Superior temporal gyrus (tissue), 1 donor: ENCODE measurements at regions not wholly inside any gene's neighbourhood (a gene's known extent, or its start where the extent isn't known, plus 50 kb on each side); places are given as distances from the start of the nearest gene placed in this dataset.
A peak's percentile ranks its signal among the peaks of the same experiment; 100 is the strongest.

Experiments used
- DNase-seq: peaks from one replicate; pipeline ENCODE4 v3.0.0-alpha.2; 2016; ENCODE audit errors: extremely low spot score

- DNase-seq: no peak
Observed at GRCh38 chrX:20620306-20620705, 353.6 kb upstream of the RPS6KA3 start.

- DNase-seq: no peak
Observed at GRCh38 chrX:20609916-20610415, 343.3 kb upstream of the RPS6KA3 start.

DNA sequence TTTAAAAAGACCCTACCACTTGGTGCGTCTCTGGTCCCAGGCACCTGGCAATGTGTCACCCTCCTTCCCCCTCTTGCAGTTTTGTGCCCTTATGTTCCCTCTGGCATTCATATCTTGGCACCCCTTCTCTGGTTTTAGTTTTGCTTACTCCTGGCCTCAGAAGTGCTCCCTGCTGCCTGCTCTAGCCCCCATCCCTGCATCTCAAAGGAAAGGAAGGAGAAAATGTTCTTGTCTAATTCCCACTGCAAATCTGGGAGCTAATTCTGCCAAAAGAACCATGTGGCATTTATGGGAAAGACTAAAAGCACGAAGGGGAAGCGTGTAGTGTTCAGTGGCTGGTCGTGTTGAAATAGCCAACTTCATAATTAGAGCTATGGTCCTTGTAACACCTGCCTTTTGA lies 340.1 kb upstream of the RPS6KA3 start:
- no peak for DNase-seq

DNA sequence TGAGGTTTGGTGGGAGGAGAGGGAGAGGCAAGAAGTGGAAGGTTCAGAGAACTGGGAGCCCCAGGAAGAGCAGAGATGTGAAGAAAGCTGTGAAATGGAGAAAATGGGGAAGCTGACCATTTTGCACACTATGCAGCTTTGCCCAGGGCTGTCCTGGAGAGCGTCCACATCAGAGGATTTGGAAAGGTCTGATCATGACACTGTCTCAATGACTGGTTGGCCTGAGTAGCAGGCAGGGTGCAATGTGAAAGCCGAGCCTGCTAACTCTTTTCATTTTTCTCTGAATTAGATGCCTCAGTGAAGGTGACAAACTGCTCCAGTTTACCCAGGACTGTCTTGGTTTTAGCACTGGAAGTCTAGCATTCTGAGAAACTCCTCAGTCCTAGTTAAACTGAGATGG lies 330.1 kb upstream of the RPS6KA3 start:
- DNase-seq: no peak

DNA sequence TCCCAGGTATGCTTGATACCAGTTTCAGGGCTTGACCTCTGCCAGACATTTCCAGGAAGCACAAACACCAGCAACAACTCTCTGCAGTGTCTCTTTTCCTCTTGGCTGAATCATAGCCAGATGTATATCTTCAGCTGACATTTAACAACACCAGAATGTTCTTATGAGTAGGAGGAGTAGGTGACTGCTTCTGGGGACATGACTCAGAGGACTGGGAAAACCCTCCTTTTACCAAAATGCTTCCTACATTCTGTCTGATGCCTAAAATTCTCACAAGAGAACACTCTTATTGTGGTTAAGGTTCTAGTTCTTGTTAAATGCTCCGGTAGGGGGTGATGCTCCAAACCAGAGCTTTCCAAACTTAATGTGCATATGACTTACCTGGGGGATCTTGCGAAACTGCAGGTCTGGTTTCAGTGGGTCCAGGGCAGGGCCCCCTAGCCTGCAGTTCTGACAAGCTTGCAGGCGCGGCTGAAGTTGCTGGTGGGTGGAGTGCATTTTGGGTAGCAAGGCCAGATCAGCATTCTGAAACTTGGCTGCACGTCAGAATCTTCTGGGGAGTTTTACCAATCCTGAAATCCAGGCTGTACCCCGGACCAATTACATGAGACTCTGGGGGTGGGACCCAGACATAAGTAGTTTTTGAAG lies 329.3 kb upstream of the RPS6KA3 start:
- DNase-seq: peak; percentile 31

DNA sequence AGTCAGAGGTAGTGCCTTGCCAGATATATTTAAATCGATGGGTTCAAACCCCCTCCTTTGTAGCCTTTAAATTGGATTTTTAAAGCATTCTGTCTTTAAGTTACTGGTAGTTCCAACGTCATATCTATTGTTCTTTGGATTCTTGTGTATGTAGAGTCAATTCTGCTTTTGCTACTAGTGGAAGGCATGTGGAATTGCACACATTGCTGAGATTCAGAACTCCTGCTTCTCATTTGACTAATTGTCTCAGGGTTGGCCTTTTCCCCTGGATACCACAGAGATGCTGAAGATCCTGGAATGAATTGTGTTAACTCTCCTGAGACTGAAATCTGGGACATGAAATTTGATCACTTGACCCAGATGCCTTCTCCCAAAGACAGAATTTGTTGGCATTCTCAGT lies 328.3 kb upstream of the RPS6KA3 start:
- DNase-seq: no peak

GRCh38 chrX:20593836-20594235 lies 327.1 kb upstream of the RPS6KA3 start:
- no peak for DNase-seq

- DNase-seq: no peak
Observed at GRCh38 chrX:20593402-20593801, 326.7 kb upstream of the RPS6KA3 start.

- DNase-seq: no peak
Observed at GRCh38 chrX:20591246-20591645, 324.5 kb upstream of the RPS6KA3 start.

DNA sequence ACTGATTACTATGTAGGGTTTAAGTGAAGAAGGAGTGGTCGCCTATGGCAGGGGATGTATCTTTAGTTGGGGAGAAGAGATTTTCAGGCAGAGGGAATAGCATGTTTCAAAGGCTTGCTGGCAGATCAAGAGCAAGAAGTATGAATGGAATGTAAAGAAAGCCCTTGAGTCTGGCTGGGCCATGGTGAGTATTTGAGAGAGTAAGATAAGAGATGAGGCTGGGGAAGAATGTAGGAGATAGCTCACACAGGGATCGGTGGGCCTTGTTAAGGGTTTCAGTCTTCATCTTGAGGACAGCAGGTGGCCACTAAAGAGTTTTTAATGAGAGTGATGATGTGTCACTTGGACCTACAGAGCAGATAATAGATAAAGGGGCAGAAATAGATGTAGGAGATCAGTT lies 319.1 kb upstream of the RPS6KA3 start:
- no peak for DNase-seq

GRCh38 chrX:20571611-20572010 lies 304.9 kb upstream of the RPS6KA3 start:
- DNase-seq: no peak

DNA sequence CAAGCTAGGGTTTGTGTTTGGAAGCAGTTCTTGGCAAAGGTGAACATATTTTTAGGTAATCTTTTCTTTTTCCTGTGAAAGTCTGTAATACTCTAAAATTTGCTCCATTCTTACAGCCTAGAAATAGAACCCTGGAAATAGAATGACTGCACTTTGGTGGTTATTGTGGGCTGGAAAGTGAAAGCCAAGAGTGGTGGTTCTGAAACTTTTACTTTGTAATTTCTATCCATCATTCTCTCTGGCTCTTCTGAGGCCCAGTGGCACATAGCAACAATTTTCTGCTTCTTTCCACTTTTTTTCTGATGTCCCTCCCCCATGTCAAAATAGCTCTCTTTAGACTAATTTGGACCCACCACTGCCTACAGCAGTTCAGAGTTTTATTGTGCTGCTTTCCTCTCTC lies 300.4 kb upstream of the RPS6KA3 start:
- DNase-seq: peak; percentile 10

DNA sequence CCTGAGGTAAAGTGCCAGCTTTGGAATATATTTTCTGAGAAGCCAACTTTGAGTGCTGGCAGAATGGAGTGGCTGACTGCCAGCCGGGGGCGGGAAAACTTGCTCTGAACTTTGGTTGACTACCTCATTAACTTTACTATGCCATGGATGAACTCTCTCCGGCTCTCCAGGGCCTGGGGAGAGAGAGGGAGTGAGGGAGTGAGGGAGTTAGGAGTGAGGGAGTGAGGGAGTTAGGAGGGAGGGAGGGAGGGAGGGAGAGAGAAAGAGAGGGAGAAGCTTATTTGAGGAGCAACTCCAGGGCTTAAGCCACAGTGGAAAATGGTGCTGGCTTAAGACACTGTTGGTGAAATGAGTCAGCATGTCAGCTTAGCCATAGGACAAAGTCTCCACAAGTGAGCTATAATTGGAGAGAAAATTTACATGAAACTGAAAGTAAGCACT lies 280.9 kb upstream of the RPS6KA3 start:
- DNase-seq: peak; percentile 34

GRCh38 chrX:20545538-20545937 lies 278.8 kb upstream of the RPS6KA3 start:
- DNase-seq: no peak

- no peak for DNase-seq
Observed at GRCh38 chrX:20542072-20542471, 275.4 kb upstream of the RPS6KA3 start.

DNA sequence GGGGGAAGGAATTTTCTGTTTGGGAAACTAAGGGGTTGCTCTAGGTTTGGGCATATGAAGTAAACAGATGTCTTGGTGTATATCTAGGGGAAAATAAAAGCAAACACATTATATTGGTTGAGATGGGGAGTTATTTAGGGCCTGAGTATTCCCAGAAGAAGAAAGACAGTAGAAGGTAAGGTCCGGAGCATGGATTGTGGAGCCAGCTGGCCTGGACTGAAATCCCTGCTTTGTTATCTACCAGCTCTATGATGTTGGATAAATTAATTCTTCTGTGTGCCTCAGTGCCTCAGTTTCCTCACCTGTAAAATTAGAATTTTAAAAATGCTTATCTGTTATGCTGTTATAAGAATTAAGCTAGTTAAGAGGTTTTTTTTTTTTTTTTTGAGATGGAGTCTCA lies 272.3 kb upstream of the RPS6KA3 start:
- DNase-seq: no peak

DNA sequence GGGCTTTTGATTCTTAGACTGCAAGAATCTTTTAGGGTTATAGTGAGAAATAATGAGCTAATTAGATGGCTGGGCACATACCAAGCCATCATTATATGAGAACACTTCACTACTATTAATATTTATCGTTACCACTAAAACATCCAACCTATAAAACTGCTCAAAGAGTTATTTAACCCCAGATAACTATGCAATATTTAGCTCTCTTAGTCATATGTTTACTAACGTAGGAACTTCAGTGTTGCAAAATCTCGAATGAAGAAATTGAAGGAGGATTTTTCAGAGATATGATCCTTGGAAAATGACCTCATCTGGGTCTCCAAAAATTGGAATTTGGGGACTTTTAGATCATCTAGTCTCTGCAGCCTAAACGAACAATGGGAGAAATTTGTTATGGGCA lies 265.0 kb upstream of the RPS6KA3 start:
- DNase-seq: no peak

DNA sequence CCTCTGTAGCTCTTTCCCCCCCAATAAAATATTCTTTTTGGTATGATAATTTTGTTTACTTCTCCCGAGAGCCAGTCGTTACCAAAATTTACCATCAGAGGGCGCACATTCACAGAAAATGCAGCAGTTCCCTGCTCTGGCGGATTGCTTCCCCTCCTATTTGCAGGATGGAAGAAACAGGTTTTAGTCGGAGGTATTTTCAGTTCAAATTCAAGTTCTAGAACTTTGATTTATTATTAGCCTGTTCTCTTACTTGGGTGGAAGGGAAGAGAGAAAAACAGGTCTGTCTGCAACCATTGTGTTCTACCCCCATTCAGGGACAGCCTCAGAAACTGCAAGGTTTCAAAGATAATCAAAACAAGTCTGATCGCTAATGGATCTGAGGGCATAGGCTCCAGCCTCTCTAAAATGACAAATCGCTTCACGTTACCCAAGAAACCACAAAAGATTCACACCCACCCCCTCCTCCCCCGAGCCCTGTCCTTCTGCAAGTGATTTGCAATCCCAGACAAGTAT lies 263.8 kb upstream of the RPS6KA3 start:
- peak; percentile 80 for DNase-seq

- no peak for DNase-seq
Observed at GRCh38 chrX:20529711-20530110, 263.0 kb upstream of the RPS6KA3 start.

DNA sequence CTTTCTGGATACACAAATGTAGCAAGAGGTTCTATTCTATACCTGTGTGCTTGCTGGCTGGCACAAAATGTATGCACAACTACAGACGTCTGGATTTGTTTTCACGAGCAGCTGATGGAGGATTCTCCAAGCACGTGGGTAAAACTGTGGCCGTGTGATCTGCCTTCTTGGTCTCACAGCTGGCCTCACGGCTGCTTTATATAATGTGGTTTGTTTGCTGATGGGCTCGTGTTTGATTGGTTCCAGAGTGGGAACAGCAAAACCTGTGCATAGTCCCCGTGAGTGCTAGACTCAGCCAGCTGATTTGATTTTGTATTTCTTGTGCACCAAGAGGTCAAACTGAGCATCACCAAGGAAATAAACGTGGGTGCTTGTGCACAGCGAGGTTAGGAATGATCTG lies 262.6 kb upstream of the RPS6KA3 start:
- DNase-seq: peak; percentile 24

DNA sequence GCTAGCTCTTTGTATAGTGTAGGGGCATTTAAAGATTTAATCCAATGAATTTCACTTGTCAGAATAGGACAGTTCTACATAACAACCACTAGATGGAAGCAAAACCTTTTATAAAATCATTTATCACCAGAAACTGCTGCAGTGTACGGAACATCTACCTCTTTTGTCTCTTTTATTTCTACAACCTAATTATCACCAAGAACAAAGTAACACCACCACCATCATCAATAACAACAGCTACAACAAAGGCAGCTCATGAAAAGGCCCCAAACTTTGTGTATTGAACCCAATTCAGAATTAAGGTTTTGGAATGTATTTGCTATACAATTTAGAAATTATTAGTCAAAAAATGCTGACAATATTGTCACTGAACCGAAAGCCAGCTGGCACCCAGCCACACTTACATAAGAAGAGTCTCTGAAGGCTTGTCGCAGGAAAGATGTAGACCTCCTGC lies 260.9 kb upstream of the RPS6KA3 start:
- peak; percentile 68 for DNase-seq

DNA sequence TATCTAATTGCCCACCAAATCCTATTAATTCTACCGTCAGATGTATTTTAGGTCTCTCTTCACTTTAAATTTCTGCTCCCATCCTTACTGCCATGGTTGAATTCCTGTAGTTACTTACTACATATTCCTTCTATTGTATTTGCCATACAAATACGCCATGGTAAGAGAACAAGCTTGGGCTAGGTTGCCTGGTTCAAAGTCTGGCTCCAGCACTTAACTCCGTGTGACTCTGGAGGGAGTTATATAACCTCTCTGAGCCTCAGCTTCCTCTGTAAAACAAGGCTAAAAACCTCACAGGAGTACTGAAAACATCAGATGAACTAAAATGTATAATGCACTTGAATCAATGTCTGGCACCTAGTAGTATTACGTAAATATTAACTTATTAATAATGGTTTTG lies 260.3 kb upstream of the RPS6KA3 start:
- DNase-seq: no peak

GRCh38 chrX:20523626-20524312 lies 257.1 kb upstream of the RPS6KA3 start:
- no peak for DNase-seq
